ENCODE measurements at regions not wholly inside any gene's neighbourhood (a gene's known extent, or its start where the extent isn't known, plus 50 kb on each side); places are given as distances from the start of the nearest gene placed in this dataset.
"Not testable (repeated sequence)": the region's sequence is repeated elsewhere in the genome, so short reads cannot be mapped to it uniquely, and the experiment has no call there.

DNA sequence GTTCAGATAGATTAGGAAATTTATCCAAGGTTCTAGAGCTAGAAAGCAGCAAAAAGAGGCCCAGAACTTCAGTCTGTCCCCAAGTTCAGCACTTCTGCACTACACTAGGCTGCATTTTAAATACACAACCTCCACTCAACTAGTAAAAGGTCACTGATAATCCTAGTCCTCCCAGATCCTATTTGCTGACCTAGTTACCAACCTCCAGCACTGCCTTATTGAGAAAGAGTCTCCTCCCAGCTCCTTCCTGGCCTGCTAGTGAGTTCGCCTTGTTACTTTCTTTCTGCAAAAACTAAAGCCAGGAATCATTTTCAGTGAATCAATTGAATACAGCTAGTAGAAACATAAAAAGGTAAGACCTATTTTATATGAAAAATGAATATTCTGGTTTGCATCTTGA, 84.1 kb upstream of the ZNF800 start:
- TF ChIP-seq CTCF (IDR thresholded peaks at IDR 0.05; ENCODE audit: low read depth, low read length): no peak
- no peak for DNase-seq (ENCODE audit: low read depth in 1 of 2, low spot score in 1 of 2)
- H3K4me1 ChIP-seq (ENCODE audit: low read depth): no peaks in the 10 kb centered on the region
- no peaks in the 10 kb centered on the region for H3K9me3 ChIP-seq (ENCODE audit: low read depth)
- H3K27ac ChIP-seq: no peak overlapping the region
- no peak overlapping the region for H3K4me3 ChIP-seq
- no peaks in the 10 kb centered on the region for H3K27me3 ChIP-seq
- no peaks in the 10 kb centered on the region for H3K36me3 ChIP-seq

GRCh38 chr7:127474457-127474856, 81.9 kb upstream of the ZNF800 start:
- Histone ChIP-seq H3K4me1 (ENCODE audit: low read depth) (no peaks in the 10 kb centered on the region), H3K27me3 (no peaks in the 10 kb centered on the region), H3K27ac (no peak overlapping the region), H3K36me3 (no peaks in the 10 kb centered on the region), H3K4me3 (no peak overlapping the region), H3K9me3 (ENCODE audit: low read depth) (no peaks in the 10 kb centered on the region)
- TF ChIP-seq CTCF (IDR thresholded peaks at IDR 0.05; ENCODE audit: low read depth, low read length): no peak
- DNase-seq (ENCODE audit: low read depth in 1 of 2, low spot score in 1 of 2): peak; percentile 4 to 60

DNA sequence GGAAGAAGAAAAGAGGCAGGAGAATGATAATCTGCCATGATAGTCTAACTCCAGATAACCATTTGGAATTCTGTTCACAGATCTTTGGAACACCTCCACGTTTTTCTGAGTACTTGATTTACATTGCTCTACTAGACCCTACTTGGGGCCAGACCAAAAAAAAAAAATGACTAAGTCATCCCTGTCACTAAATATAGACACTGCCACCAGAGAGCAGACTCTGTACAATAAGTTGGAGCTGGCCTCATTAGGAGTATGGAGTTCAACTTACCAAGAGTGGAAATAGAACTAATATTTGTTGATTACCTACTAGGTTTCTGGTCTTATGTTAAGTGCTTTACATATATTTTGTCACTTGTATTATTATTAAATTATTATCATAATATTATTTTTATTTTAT, 80.9 kb upstream of the ZNF800 start:
- no peak for DNase-seq (ENCODE audit: low read depth in 1 of 2, low spot score in 1 of 2)
- no peaks in the 10 kb centered on the region for H3K27me3 ChIP-seq
- no peaks in the 10 kb centered on the region for H3K9me3 ChIP-seq (ENCODE audit: low read depth)
- no peak overlapping the region for H3K27ac ChIP-seq
- no peaks in the 10 kb centered on the region for H3K36me3 ChIP-seq
- TF ChIP-seq CTCF (IDR thresholded peaks at IDR 0.05; ENCODE audit: low read depth, low read length): no peak
- H3K4me3 ChIP-seq: no peak overlapping the region
- no peaks in the 10 kb centered on the region for H3K4me1 ChIP-seq (ENCODE audit: low read depth)

GRCh38 chr7:127460077-127460476, 67.6 kb upstream of the ZNF800 start:
- Histone ChIP-seq H3K36me3 (no peaks in the 10 kb centered on the region), H3K9me3 (ENCODE audit: low read depth) (no peaks in the 10 kb centered on the region), H3K27me3 (no peaks in the 10 kb centered on the region), H3K27ac (no peak overlapping the region), H3K4me3 (no peak overlapping the region), H3K4me1 (ENCODE audit: low read depth) (no peaks in the 10 kb centered on the region)
- no peak for DNase-seq (ENCODE audit: low read depth in 1 of 2, low spot score in 1 of 2)
- no peak for TF ChIP-seq CTCF (IDR thresholded peaks at IDR 0.05; ENCODE audit: low read depth, low read length)

- DNase-seq (ENCODE audit: low read depth in 1 of 2, low spot score in 1 of 2): not testable (repeated sequence)
Measured at GRCh38 chr7:127451258-127451657, 58.8 kb upstream of the ZNF800 start.

GRCh38 chr7:127448566-127448965, 56.1 kb upstream of the ZNF800 start:
- no peaks in the 10 kb centered on the region for H3K27me3 ChIP-seq
- no peak overlapping the region for H3K4me3 ChIP-seq
- TF ChIP-seq CTCF (IDR thresholded peaks at IDR 0.05; ENCODE audit: low read depth, low read length): no peak

More at GRCh38 chr7:127451258-127451657, 58.8 kb upstream of the ZNF800 start:
- H3K4me3 ChIP-seq; H3K27me3 ChIP-seq; H3K27ac ChIP-seq; H3K36me3 ChIP-seq; H3K4me1 ChIP-seq (ENCODE audit: low read depth); H3K9me3 ChIP-seq (ENCODE audit: low read depth): not testable (repeated sequence)

More at GRCh38 chr7:127448566-127448965, 56.1 kb upstream of the ZNF800 start:
- no peak for DNase-seq (ENCODE audit: low read depth in 1 of 2, low spot score in 1 of 2)
- no peaks in the 10 kb centered on the region for H3K9me3 ChIP-seq (ENCODE audit: low read depth)
- H3K4me1 ChIP-seq (ENCODE audit: low read depth): no peaks in the 10 kb centered on the region
- no peak overlapping the region for H3K27ac ChIP-seq
- H3K36me3 ChIP-seq: no peaks in the 10 kb centered on the region
